GM21529 (cell line): ENCODE measurements at regions not wholly inside any gene's neighbourhood (a gene's known extent, or its start where the extent isn't known, plus 50 kb on each side); places are given as distances from the start of the nearest gene placed in this dataset.
A peak's percentile ranks its signal among the peaks of the same experiment; 100 is the strongest.

ENCODE experiments used
- ATAC-seq: cut with Tn5 transposase; IDR thresholded peaks from one replicate; pipeline ENCODE4 v1.9.1; 2021; ENCODE audit not compliant: unreplicated experiment

- ATAC-seq = no peak
Observed at GRCh38 chr10:123569436-123570035, 96.6 kb upstream of the GPR26 start.

DNA sequence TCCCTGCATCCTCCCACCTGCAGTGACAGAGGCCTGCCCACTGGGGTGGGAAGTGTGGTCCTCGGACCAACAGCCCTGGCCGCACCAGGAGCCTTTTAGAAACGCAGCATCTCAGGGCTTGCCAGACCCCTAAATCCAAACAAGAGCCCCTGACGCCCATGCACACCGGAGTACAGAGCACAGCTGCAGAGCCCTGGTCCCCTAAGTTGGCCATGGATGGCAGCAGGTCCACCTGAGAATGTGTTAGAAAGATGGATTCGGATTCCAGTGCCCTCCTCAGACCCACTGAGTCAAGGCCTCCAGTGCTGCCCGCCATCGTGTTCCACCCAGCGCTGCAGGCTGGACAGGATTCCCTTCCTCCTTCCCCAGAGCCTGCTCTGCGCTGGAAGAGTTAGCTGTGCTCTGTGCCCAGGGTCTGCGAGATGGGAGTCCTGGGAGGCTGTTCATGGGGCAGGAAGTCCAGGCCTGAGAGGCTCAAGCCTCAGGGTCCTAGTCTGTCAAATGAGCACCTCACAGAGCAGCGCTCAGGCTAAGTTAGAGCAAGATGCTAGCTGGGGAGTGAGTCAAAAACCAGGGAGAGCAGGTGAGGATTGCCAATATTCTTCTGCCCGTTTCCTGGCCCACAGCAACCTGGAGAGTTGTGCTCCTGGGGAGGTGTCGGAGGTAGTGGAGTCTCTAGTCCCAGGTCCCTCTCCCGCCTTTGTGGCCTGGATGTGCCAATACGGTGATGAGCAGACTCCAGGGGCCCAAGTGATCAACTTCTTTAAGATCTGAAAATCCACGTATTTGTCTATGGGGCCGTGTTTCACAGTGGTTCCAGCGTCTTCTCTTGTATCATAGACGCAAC is 95.9 kb upstream of the GPR26 start:
- no peak for ATAC-seq

GRCh38 chr10:123570898-123571515 is 95.1 kb upstream of the GPR26 start:
- ATAC-seq = no peak

DNA sequence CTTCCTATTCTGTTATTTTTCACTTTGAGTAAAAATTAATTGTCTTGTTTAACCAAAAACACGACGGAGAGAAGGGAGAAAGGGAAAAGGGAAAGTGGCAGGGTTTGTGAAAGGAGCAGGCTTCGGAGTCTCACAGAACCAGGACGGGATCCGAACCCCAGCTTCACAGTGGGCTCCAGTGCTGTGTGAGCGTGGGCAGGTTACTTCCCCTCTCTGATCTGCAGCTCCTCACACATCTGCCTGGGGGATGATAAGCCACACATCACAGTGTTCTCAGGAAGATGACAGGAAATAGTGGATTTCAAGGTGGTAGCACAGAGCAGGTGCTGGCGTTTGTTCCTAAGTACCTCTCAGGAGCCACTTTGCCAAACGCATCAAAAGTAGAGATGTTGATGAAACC is 94.2 kb upstream of the GPR26 start:
- no peak for ATAC-seq

DNA sequence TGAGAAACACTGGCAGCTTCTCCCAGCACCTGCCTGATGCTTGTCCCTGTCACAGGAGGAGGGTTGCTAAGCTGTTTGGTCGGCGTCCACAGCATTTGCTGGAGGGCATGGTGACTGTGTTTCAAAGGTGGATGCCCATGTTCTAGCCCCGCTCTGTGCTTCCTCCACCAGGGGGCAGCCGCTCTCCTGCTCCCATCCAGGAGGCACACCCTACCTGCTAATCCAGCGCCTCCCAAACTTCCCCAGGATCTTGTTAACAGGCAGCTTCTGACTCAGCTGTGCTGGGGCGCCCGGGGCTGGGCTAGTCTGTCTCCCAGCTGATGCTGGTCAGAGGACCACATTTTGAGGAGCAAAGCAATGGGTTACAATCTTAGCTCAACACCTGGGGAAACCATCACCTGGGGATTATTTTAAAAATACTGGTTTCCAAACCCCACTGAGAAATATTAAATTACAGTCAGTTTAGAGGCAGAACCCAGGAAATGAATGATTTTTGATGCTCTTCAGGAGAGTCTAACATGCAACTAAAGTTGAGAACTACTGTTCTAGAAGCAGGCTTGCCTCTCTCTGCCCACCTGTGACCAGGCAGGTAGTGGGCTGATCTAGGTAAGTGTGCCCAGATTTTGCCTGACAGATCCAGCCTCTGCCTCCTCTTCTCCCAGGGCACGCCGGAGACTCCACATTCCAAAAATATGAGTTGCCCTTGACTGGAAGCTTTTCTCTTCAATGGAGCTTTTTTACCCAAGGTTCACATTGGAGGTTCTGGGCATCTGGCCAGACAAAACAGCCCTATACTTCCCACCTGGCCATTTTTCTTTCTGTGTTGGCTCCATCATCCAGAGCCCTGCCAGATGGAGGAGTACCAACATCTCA is 92.7 kb upstream of the GPR26 start:
- ATAC-seq = peak; percentile 44

DNA sequence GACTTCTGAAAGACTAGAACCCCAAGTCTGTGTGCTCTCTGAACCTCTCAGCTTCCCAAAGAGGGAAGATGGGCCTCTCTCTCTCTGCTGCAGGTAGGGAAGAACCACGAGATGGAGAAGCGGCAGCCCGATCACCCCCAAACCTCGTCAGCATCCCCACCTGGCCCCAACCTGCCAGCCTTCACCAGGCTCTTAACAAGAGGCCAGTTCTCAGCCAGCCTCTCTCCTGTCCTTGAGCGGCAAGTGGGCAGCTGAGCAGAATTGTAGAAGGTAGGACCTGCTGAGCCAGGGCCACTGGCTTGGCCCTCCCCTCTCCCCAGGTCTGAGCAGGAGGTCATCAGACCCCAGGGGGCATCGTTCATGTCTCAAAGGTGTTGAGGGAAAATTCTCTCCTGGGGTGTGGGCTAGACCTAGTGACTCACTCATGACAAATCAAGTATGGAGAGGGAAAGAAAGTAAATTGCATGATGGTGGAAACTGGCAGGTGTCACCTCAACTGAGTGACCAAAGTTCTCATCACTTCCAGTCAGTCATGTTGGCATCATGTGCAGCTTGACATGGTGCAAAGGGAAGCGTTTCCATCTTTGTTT is 92.0 kb upstream of the GPR26 start:
- ATAC-seq = no peak

- ATAC-seq = no peak
Observed at GRCh38 chr10:123575105-123575504, 91.0 kb upstream of the GPR26 start.

DNA sequence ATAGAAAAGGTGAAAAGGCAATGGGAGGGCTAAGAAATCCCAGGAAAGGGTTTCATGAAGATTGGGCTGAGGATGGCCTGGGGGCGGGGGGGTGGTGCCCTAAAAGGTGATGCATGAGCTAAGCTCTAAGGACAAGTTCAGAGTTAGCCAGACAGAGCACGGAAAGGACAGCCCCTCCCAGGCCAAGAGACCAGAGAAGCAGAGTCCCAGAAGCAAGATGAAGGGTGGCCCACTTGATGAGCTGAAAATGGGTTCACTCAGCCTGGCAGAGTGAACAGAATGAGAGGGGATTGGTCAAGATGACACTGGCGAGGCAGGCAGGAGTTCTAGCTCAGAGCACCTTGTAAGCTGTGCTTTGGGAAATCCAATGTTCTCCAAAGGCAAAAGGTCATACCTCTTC is 89.4 kb upstream of the GPR26 start:
- ATAC-seq = no peak

- no peak for ATAC-seq
Observed at GRCh38 chr10:123577921-123578461, 88.2 kb upstream of the GPR26 start.

DNA sequence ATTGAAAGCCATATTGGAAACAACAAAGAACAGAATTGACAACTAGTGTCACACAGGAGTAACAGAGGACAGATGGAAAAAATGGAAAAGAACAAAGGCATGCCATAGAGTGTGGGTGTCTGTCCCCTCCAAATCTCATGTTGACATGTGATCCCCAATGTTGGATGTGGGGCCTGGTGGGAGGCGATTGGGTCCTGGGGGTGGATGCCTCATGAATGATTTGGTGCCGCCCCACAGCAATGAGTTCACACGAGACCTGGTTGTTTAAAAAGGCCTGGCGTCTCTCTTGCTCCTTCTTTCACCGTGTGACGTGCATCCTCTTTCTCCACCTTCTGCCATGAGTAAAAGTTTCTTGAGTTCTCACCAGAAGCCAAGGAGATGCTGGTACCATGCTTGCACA is 87.4 kb upstream of the GPR26 start:
- ATAC-seq = no peak

- no peak for ATAC-seq
Observed at GRCh38 chr10:123579675-123580074, 86.5 kb upstream of the GPR26 start.

DNA sequence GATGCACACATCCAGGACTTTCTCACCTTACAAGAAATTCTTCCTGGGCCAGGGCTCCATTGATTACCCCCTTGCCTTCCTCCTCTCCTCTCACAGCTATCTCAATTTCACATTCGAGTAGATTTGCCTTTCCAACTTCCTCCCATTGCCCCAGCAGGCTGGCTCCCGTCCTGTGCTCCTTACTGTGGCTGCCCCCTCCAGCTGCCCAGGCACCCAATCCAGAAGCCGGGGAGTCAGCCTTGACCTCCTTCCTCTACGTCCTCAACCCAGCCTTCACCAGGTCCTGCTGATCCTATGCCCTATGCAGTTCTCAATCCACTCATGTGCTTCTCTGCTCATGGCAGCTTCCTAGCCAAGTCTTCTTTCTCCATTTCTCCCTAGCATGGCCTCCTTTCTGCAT is 85.7 kb upstream of the GPR26 start:
- no peak for ATAC-seq

- no peak for ATAC-seq
Observed at GRCh38 chr10:123581656-123582055, 84.5 kb upstream of the GPR26 start.

DNA sequence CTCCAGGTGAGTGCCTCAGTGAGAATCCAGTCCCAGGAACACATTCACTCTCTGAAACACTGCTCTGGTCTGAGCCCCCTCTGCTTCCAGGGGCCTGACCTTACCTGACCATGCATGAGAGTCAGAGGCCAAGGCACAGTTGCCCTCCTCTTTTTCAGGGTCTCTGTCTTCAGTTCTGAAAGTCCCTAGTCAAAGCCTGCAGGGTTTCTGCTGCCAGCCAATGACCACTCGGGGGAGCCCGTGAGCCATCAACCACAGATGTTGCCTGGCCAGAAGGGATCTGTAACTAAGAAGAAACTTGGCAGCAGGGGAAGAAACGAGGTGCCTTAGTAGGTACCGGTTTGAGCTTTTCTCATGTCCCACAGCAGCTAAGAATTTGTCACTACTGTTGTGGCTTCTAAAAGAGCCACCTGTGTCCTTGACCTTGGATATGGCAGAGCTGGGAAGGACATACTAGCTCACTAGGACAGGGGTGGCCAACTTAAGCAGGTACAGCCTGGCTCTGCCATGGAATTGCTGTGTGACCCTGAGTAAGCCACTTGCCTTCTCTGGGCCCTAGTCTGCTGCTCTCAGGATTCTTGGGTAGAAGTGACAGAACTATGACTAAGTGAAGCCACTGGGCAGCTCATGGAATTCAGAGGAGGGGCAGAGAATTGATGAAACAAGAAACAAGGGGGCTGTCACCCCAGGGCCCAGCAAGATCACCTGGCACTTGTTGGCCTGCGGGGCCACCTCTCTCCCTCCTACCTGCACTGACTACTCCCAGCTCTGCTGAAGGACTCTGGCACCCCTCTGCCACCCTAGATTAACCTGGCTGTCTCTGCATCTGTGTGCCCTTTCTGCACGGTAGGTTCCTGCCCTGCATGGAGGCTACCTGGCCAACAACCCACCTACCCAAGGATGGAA is 83.8 kb upstream of the GPR26 start:
- peak; percentile 74 for ATAC-seq

- no peak for ATAC-seq
Observed at GRCh38 chr10:123583639-123584418, 82.3 kb upstream of the GPR26 start.

DNA sequence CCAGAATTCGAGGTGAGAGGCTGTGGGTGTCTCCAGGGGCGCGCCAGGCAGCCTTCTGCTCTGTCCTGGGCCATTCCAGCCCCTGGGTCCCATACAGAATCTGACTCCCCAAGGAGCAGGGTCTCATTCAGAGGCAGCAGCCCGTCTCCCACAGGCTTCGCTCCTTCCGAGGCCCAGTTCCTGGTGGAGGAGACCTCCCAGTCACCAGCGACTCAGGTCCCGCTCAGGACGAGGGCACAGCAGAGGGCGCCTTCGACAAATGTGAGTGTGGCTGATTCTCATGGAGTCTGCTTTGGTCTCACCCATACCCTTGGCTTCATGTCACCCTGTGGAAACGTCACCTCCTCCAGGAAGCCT is 81.8 kb upstream of the GPR26 start:
- ATAC-seq = no peak

DNA sequence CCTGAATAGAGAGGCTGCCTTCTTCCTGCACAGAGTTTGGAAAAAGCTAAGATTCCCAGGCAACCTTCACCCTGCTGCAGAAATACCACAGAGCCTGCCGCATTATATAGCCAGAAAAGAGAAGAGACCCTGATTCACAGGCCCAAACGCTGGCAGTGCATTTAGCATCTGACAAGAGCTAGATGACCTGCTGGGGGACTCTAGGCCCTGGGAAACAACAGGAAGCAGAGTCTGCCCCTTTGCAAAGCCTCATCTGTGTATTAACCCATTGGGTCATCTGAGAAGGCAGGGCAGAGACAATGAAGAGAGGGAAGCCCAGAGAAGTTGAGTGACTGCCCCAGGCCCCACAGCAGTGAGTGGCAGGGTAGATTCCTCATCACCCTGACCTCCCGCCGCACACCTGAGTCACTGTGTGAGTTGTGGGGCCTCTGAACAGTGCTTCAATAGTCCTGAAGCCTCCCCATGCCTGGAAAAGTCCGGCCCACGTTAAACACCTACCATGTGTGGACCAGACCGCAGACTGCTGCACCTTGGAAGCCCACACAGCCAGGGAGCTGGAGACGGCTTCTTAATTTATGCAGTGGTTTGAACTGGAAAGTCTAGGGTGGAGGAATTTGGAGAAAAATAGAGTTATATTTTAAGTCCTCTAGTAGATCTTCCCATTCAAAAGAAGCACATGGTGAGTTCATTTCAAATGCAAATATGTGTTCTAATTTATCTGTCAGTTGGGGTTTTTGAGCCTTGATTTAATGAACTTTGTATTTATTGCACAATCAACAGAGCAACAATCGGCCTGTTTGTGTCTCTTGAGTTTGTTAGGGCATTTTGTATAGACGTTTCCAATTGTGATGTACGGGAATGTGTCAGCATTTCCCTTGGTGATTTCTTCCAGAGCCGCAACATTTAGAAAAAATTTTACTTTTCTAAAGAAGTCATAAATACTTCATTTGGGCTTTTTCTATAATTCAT is 80.4 kb upstream of the GPR26 start:
- ATAC-seq = no peak

DNA sequence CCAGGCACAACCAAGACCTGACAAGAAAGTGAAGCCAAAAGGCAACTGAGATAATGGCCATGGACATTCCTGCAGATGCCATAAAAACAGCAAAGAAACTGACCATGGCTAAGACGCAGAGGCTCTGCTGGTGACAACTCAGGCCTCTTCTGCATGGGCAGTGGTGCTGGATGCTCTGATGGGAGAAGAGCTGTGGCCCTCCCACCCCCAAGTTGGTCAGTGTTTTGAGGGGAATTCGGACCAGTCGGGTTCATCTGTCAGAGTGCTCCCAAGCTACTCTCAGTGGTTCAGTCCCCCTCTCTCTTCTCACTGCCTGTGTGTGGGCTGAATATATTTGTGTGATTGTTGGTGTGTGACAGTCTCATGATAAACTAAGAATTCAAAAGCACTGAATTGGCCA is 79.0 kb upstream of the GPR26 start:
- ATAC-seq = no peak
